ENCODE measurements at regions not wholly inside any gene's neighbourhood (a gene's known extent, or its start where the extent isn't known, plus 50 kb on each side); places are given as distances from the start of the nearest gene placed in this dataset.

DNA sequence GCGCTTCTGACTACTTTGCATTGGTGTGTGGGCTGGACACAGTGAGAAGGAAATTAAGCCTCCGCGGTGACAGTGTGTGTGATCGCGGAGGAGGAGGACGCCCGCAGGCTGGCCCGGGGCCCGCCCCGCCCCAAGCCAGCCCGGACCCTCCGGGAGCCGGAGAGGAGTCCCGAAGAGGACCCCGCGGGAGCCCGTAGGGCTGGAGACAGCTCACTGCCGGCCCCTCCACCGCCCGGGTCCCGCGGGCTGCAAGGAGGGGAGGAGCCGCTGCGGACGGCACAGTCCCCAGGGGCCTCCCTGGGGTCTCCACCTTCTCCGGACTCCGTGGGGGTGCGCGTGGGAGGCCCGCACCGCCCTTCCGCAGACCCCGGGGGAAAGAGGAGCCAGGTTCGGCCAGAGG, 146.4 kb upstream of the ERCC6L2 start:
- ChIA-PET CTCF (interaction anchor here (1.2 to 1.5 kb wide), 3 partner anchors 12 to 14 kb away, joined by 3 read pairs; no protein-coding TSS in a partner anchor), POLR2A (no interaction called here)
- TF ChIP-seq, protein P1, sequence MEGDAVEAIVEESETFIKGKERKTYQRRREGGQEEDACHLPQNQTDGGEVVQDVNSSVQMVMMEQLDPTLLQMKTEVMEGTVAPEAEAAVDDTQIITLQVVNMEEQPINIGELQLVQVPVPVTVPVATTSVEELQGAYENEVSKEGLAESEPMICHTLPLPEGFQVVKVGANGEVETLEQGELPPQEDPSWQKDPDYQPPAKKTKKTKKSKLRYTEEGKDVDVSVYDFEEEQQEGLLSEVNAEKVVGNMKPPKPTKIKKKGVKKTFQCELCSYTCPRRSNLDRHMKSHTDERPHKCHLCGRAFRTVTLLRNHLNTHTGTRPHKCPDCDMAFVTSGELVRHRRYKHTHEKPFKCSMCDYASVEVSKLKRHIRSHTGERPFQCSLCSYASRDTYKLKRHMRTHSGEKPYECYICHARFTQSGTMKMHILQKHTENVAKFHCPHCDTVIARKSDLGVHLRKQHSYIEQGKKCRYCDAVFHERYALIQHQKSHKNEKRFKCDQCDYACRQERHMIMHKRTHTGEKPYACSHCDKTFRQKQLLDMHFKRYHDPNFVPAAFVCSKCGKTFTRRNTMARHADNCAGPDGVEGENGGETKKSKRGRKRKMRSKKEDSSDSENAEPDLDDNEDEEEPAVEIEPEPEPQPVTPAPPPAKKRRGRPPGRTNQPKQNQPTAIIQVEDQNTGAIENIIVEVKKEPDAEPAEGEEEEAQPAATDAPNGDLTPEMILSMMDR (IDR thresholded peaks at IDR 0.05; ENCODE audit: control extremely low read depth, extremely low read depth, low read depth, missing control alignments) = no peak
- no peak for DNase-seq (ENCODE audit: extremely low spot score)

DNA sequence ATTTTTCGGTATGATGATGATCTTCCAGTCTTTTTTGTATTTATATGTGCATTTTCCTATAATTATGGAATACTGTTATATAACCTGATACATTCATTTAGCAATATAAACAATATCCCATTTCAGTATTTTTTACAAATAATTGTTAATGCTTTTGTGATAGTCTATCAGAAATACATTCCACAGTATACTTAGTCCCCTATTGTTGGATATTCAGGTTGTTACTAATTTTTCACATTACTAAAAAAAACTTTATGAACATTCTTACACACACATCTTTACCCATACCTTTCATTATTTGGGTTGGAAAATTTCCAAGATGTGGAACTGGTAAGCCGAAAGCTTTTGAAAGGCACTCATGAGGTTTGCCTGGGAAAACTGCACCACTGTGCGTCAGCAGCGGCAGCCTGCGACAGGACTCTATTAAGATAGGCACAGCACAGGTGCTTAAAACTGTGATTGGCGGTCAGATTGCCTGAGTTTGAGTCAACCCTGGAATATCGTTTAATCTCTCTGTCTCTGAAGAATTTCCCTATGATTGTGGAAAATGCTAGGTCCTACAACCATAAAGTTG, 147.5 kb upstream of the ERCC6L2 start:
- TF ChIP-seq, protein P1 (IDR thresholded peaks at IDR 0.05; ENCODE audit: control extremely low read depth, extremely low read depth, low read depth, missing control alignments) = no peak
- DNase-seq (ENCODE audit: extremely low spot score) = no peak
- ChIA-PET CTCF (interaction anchor here (0.7 to 1.8 kb wide), 6 partner anchors 10 to 490 kb away, joined by 3 to 8 read pairs (median 4); no protein-coding TSS in a partner anchor), POLR2A (no interaction called here)

GRCh38 chr9:95726756-95727155, 148.7 kb upstream of the ERCC6L2 start:
- TF ChIP-seq, protein P1 (IDR thresholded peaks at IDR 0.05; ENCODE audit: control extremely low read depth, extremely low read depth, low read depth, missing control alignments) = peak; percentile 28
- ChIA-PET CTCF (interaction anchor here (0.7 to 1.8 kb wide), 18 partner anchors 8 to 591 kb away, joined by 3 to 10 read pairs (median 4); no protein-coding TSS in a partner anchor), POLR2A (no interaction called here)
- peak; percentile 46 for DNase-seq (ENCODE audit: extremely low spot score)

GRCh38 chr9:95725045-95725444, 150.4 kb upstream of the ERCC6L2 start:
- no peak for DNase-seq (ENCODE audit: extremely low spot score)
- TF ChIP-seq, protein P1 (IDR thresholded peaks at IDR 0.05; ENCODE audit: control extremely low read depth, extremely low read depth, low read depth, missing control alignments) = no peak
- CTCF ChIA-PET = no interaction called here
- POLR2A ChIA-PET = no interaction called here

DNA sequence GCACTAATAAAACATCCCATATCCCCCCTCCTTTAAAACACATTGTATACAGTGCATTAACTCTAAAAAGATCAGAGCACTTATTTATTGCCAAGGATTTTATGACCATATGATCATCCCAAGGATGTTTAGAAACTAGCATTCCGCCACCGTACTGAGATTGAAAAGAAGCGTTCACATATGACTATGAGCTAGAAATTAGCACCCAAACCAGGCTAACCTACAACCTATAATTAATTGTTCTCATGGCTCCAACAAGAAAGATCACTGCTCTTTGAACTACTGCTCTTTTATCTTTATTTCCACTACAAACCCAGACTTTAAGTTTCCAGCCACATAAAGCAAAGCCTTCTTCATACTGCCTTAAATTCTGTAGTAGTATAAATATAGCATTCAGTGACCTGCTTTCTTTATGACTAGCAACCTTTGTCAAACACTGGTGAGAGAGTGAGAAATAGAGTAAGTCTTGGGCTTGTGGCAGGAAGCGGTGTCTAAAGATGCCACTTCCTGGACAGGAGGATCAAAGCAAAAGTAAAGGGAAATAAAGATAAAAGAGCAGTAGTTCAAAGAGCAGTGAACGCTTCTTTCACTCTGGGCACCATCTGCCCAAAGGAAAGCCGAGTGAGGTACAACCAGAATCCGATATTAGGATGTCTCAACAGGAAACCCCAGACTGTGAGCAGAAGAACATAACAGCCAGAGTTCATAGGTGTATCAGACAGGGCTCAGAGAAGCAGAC, 151.1 kb upstream of the ERCC6L2 start:
- peak; percentile 64 for DNase-seq (ENCODE audit: extremely low spot score)
- ChIA-PET POLR2A (no interaction called here), CTCF (interaction anchor here (1.3 kb wide), 2 partner anchors 13 to 112 kb away, joined by 3 read pairs; no protein-coding TSS in a partner anchor)
- TF ChIP-seq, protein P1 (IDR thresholded peaks at IDR 0.05; ENCODE audit: control extremely low read depth, extremely low read depth, low read depth, missing control alignments) = no peak

DNA sequence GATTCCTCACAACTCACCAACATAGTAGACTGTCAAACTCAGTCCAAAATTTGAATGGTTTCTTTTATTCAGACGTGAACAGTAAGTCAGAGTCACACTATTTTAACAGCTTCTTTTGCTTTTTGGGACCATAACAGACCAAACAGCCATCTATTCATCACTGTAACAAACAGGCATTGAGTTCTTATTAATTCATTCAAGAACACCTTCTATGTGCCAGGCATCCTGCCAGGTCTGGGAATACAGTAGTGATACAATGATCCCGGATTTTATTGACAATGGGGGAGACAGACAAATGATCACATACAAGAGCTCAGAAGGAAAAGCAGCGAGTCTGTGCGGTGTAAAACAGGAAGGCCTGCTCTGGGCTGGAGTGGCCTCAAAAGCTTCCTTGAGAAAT, 153.3 kb upstream of the ERCC6L2 start:
- ChIA-PET CTCF (interaction anchor here (1.1 kb wide), 1 partner anchor 28 kb away, joined by 5 read pairs; no protein-coding TSS in a partner anchor), POLR2A (no interaction called here)
- DNase-seq (ENCODE audit: extremely low spot score) = no peak

More for the DNA sequence above, 153.3 kb upstream of the ERCC6L2 start:
- TF ChIP-seq, protein P1 (IDR thresholded peaks at IDR 0.05; ENCODE audit: control extremely low read depth, extremely low read depth, low read depth, missing control alignments) = no peak
